Fibroblast of villous mesenchyme (primary cell): ENCODE measurements at regions not wholly inside any gene's neighbourhood (a gene's known extent, or its start where the extent isn't known, plus 50 kb on each side); places are given as distances from the start of the nearest gene placed in this dataset.

Source experiments
- DNase-seq: peaks from one replicate; pipeline ENCODE4 v3.0.0-alpha.2; 2010; ENCODE audit warnings: low read depth
- H3K4me3 ChIP-seq: 2 replicates; pipeline ENCODE4 v1.5.1; 2011; ENCODE audit warnings: low read depth, mild to moderate bottlenecking, low read length
- TF ChIP-seq, protein P1 (sequence below): IDR thresholded peaks from 2 replicates; pipeline ENCODE4 v1.5.1; 2012; ENCODE audit warnings: low read depth, mild to moderate bottlenecking, low read length; ENCODE audit not compliant: insufficient read depth

DNA sequence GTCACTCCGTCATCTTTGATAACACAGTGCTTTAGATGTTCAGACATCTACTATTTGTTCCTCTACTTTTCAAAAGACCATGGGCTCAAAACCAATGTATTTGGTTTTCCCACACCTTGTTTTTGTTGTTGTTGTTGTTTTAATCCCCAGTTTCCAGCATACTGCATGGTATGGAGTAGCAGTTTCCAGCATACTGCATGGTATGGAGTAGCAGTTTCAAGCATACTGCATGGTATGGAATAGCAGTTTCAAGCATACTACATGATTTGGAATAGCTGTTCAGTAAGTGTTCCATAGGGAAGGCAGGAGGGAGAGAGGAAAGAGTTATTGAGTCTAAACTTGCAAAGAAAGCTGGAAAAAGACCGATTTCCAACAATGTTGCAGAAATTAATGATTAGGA lies 314.3 kb upstream of the PRKCQ start:
- H3K4me3 ChIP-seq = no peak overlapping the region
- TF ChIP-seq, protein P1, sequence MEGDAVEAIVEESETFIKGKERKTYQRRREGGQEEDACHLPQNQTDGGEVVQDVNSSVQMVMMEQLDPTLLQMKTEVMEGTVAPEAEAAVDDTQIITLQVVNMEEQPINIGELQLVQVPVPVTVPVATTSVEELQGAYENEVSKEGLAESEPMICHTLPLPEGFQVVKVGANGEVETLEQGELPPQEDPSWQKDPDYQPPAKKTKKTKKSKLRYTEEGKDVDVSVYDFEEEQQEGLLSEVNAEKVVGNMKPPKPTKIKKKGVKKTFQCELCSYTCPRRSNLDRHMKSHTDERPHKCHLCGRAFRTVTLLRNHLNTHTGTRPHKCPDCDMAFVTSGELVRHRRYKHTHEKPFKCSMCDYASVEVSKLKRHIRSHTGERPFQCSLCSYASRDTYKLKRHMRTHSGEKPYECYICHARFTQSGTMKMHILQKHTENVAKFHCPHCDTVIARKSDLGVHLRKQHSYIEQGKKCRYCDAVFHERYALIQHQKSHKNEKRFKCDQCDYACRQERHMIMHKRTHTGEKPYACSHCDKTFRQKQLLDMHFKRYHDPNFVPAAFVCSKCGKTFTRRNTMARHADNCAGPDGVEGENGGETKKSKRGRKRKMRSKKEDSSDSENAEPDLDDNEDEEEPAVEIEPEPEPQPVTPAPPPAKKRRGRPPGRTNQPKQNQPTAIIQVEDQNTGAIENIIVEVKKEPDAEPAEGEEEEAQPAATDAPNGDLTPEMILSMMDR = no peak
- no peak for DNase-seq

DNA sequence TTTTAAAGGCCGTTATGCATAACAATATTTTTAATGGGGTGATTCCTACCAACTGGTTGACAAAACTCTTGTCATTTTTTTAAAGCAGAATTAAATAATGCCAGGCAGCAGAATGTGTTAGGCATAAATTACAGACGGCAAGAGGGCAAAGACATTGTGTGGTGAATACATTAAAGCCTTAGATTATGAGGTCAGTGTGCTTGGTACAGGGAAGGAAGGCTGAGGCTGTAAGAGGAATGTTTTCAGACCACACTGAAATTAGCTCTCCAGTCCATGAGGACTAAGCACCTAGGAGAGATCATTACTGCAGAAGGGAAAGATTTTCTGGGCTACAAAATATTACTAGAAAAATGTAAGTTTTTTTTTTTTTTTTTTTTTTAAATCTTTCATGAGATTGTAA lies 312.8 kb upstream of the PRKCQ start:
- H3K4me3 ChIP-seq = no peak overlapping the region
- TF ChIP-seq, protein P1 = no peak
- no peak for DNase-seq

DNA sequence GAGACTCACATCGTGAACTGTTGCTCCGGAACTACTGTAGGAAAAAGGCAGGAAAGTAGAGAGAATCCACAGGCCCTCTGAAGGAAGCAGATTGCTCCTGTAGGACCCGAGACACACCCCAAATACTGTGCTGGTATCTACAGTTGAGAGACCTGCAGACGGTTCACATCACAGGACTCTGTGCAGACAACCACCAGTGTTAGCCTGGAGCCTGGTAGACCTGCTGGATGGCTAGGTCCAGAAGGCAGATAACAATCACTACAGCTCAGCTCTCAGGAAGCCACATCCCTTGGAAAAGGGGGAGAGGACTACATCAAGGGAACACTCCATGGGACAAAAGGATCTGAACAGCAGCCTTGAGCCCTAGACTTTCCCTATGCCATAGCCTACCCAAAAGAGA lies 311.8 kb upstream of the PRKCQ start:
- no peak for DNase-seq
- no peak overlapping the region for H3K4me3 ChIP-seq
- TF ChIP-seq, protein P1 = no peak

DNA sequence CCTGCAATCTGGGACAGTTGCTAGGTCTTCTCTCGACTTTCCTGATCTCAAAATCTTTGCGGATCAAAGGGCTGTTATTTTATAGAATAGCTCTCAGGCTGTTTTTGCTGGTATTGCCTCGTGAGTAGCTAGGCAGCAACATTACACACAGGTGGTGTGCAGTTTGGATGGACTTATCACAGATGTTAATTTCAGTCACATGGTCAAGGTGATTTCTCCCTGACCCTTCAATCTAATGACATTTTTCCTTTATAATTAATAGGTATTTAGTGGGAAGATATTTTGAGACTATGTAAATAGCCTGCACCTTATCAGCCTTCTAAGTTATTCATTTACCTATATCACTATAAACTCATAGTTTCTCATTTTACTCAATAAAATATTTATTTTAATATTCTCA lies 309.6 kb upstream of the PRKCQ start:
- TF ChIP-seq, protein P1 = no peak
- DNase-seq = no peak
- H3K4me3 ChIP-seq = no peak overlapping the region

DNA sequence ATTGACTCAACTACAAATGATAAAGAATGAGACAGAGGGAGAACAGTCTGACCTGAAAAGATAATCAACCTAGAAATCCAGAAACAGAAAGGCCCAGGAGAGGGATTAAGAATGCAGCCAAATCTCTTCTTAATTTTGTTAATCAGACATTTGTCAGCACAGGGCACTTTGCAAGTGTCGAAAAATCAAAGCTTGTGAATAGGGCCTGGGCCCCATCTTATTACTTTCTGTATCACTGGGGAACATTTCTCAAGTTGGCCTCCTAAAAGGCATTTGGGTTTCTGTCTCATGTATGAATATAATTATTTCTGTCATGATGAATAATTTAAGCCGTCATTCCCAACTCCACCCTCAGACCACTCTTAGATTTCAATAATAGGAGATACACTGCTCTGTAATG lies 308.4 kb upstream of the PRKCQ start:
- DNase-seq = no peak
- TF ChIP-seq, protein P1 = no peak
- H3K4me3 ChIP-seq = no peak overlapping the region

DNA sequence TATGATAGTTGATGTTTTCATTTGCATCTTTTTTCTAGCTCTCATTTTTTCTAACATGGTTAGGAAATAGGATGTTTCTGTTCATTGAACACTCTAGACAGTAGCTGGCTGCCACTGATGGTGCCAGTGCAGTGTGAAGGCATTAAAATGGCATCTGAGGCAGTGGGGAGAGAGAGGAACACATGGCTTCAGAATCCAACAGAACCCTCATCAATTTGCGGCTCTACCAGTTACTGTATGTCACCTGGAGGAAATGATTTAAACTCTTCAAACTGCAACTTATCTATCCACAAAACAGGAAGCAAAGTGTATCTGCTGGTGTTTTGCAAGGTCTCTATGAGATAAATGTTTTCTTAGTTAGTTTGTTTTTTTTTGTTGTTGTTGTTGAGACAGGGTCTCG lies 305.2 kb upstream of the PRKCQ start:
- no peak for DNase-seq
- TF ChIP-seq, protein P1 = no peak
- no peak overlapping the region for H3K4me3 ChIP-seq

DNA sequence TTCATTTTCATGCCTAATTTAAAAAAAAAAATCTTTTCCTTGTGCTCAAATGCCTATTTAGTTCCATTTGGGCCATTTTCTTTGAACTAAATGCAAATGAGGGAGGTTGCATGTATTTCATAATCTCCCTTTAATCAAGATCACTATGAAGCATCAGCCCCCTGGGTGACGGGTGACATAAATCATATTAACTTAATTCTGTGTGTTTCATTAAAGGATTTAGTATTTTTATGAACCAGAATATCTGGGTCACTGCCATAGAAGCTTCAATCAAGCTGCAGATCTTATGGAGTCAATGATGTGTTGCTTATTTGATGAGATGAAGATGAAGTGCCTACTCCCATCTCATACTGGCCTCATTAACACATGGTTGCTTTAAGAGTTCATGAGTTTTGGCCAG lies 301.9 kb upstream of the PRKCQ start:
- H3K4me3 ChIP-seq = no peak overlapping the region
- no peak for DNase-seq
- TF ChIP-seq, protein P1 = no peak
